GM12878 (cell line): ENCODE measurements at regions not wholly inside any gene's neighbourhood (a gene's known extent, or its start where the extent isn't known, plus 50 kb on each side); places are given as distances from the start of the nearest gene placed in this dataset.
A peak's percentile ranks its signal among the peaks of the same experiment; 100 is the strongest.

Experiments used
- ATAC-seq: fragments of 200-7000 bp; cut with Tn5 transposase; 3 replicates; pipeline ENCODE4 v1.9.1; 2020; ENCODE audit warnings: mild to moderate bottlenecking, moderate library complexity
- BruUV-seq: library from RNA; stranded (reverse); fragments of 400-500 nt; replicated peaks from 2 replicates; lab custom pipeline; 2021; lab: Mats Ljungman, UMichigan
- CTCF ChIA-PET: fragments of 300-600 bp; sonication (Branson Sonifier 250); formaldehyde crosslinking; extraction: SDS; loops from one replicate; lab custom pipeline; 2021; ENCODE audit warnings: inconsistent platforms; lab: Yijun Ruan, JAX
- POLR2A ChIA-PET: fragments of 350-600 bp; formaldehyde crosslinking; extraction: SDS; loops from one replicate; lab custom pipeline; 2021; ENCODE audit warnings: inconsistent platforms; lab: Charles Lee
- RAD21 ChIA-PET: fragments of 300-600 bp; sonication (Branson Sonifier 250); formaldehyde crosslinking; loops from one replicate; lab custom pipeline; 2023; ENCODE audit warnings: antibody characterized with exemption; ENCODE audit not compliant: unreplicated experiment; lab: Charles Lee
- SMC1A ChIA-PET: fragments of 300-600 bp; sonication (Branson Sonifier 250); formaldehyde crosslinking; loops from one replicate; lab custom pipeline; 2023; ENCODE audit not compliant: unreplicated experiment, uncharacterized antibody; lab: Charles Lee
- DNase-seq: peaks from one replicate; pipeline ENCODE4 v3.0.0-alpha.2; 2011; ENCODE audit warnings: low read depth, low spot score
- FAIRE-seq: peaks from 3 replicates; lab custom pipeline; 2011; peaks lifted over from hg19 to GRCh38; lab: Jason Lieb, UNC
- H2AFZ ChIP-seq: 2 replicates; pipeline ENCODE4 v1.6.0; 2011; ENCODE audit warnings: low read depth, low read length, control low read depth; ENCODE audit not compliant: control insufficient read depth
- H3K27ac ChIP-seq: 2 replicates; pipeline ENCODE4 v1.5.1; 2011; ENCODE audit warnings: control low read depth; ENCODE audit not compliant: control insufficient read depth, insufficient read depth
- H3K27me3 ChIP-seq, 2 experiments: replicated peaks in 1 of 2; 2 replicates each; pipeline versions ENCODE4 v1.6.0 to v1.6.1; 2011; ENCODE audit warnings: low read length in 1 of 2; ENCODE audit not compliant: control insufficient read depth in 2 of 2, insufficient read depth in 2 of 2
- H3K36me3 ChIP-seq, 2 experiments: 2 replicates each; pipeline ENCODE4 v1.5.1; 2011; ENCODE audit warnings: low read length in 1 of 2; ENCODE audit not compliant: control insufficient read depth in 2 of 2, insufficient read depth in 2 of 2
- H3K4me1 ChIP-seq: 2 replicates; pipeline ENCODE4 v1.6.1; 2011; ENCODE audit warnings: mild to moderate bottlenecking, low read length, moderate library complexity, mixed read lengths; ENCODE audit not compliant: control insufficient read depth, insufficient read depth
- H3K4me2 ChIP-seq: 2 replicates; pipeline ENCODE4 v1.6.0; 2011; ENCODE audit warnings: control low read depth; ENCODE audit not compliant: control insufficient read depth, insufficient read depth
- H3K4me3 ChIP-seq: fragments of 200-600 bp; sonication (generic); 2 replicates; pipeline ENCODE4 v1.5.1; 2016
- H3K79me2 ChIP-seq: 2 replicates; pipeline ENCODE4 v1.6.0; 2011; ENCODE audit warnings: low read length; ENCODE audit not compliant: control insufficient read depth, insufficient read depth
- H3K9ac ChIP-seq: 2 replicates; pipeline ENCODE4 v1.8.0; 2011; ENCODE audit warnings: low read length, control low read depth, mixed read lengths; ENCODE audit not compliant: control insufficient read depth, insufficient read depth
- H3K9me3 ChIP-seq: replicated peaks from 3 replicates; pipeline ENCODE4 v1.5.1; 2011; ENCODE audit warnings: mild to moderate bottlenecking, low read length; ENCODE audit not compliant: control insufficient read depth, insufficient read depth
- H4K20me1 ChIP-seq: 2 replicates; pipeline ENCODE4 v1.6.0; 2011; ENCODE audit not compliant: control insufficient read depth, insufficient read depth
- CHD4 ChIP-seq: fragments of 200-600 bp; sonication (generic); IDR thresholded peaks from 2 replicates; pipeline ENCODE4 v1.6.1; 2016; ENCODE audit warnings: mild to moderate bottlenecking
- EGR1 ChIP-seq, 2 experiments: IDR thresholded peaks; 1 replicate in 1 of 2; 2 replicates in 1 of 2; pipeline ENCODE4 v1.6.1; 2011 to 2012; ENCODE audit warnings: low read depth in 2 of 2, low read length in 2 of 2, borderline replicate concordance in 1 of 2, mild to moderate bottlenecking in 1 of 2, moderate library complexity in 1 of 2
- PML ChIP-seq: IDR thresholded peaks from 2 replicates; pipeline ENCODE4 v1.6.1; 2012; ENCODE audit warnings: low read length, inconsistent platforms
- TCF12 ChIP-seq: IDR thresholded peaks from 2 replicates; pipeline ENCODE4 v1.6.1; 2011; ENCODE audit warnings: low read depth, mild to moderate bottlenecking, low read length
- WGBS: methylation state at CpG from one replicate; pipeline ENCODE4 v1.1.6; 2016; ENCODE audit warnings: low lambda C conversion rate; ENCODE audit not compliant: insufficient replicate concordance, insufficient coverage; ENCODE audit errors: missing lambda C conversion rate; 5-methylcytosine and 5-hydroxymethylcytosine counted together
- in situ Hi-C: fragments of 300-500 bp; cut with MboI; formaldehyde crosslinking; loops from 9 replicates; pipeline ENCODE4 v1.14.3; 2018; ENCODE audit warnings: mixed read lengths
- intact Hi-C: fragments of 100-400 bp; cut with micrococcal nuclease; formaldehyde crosslinking; loops from one replicate; pipeline ENCODE4 v1.14.2; 2022; ENCODE audit not compliant: unreplicated experiment
- TF ChIP-seq, protein P1 (sequence below): fragments of 450-650 bp; formaldehyde crosslinking; IDR thresholded peaks from 2 replicates; pipeline ENCODE4 v1.4.0; 2020; ENCODE audit warnings: mild to moderate bottlenecking, moderate library complexity
- TF ChIP-seq, protein P2 (sequence below): fragments of 450-650 bp; IDR thresholded peaks from 2 replicates; pipeline ENCODE4 v1.6.1; 2016; ENCODE audit warnings: mild to moderate bottlenecking, moderate library complexity, borderline replicate concordance

DNA sequence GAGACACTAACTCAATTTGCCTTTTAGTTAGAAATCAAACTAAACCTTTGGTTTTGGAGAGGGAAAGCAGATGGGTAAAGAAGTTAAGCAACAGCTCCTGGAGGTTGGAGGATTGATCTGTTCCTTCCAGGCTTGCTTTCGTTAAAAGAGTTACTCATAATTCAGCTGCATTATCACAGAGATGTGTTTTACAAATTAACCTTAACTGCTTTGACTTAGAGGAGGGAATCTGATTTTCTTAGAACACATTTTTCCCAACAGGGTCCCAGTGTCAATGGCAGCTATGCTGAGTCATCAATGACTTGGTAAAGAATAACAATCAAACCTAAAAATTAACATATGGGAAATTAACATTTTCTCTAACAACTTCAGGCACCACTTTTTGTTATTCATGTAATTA, 113.4 kb downstream of the COPS8 start (continued):
- TF ChIP-seq, protein P1, sequence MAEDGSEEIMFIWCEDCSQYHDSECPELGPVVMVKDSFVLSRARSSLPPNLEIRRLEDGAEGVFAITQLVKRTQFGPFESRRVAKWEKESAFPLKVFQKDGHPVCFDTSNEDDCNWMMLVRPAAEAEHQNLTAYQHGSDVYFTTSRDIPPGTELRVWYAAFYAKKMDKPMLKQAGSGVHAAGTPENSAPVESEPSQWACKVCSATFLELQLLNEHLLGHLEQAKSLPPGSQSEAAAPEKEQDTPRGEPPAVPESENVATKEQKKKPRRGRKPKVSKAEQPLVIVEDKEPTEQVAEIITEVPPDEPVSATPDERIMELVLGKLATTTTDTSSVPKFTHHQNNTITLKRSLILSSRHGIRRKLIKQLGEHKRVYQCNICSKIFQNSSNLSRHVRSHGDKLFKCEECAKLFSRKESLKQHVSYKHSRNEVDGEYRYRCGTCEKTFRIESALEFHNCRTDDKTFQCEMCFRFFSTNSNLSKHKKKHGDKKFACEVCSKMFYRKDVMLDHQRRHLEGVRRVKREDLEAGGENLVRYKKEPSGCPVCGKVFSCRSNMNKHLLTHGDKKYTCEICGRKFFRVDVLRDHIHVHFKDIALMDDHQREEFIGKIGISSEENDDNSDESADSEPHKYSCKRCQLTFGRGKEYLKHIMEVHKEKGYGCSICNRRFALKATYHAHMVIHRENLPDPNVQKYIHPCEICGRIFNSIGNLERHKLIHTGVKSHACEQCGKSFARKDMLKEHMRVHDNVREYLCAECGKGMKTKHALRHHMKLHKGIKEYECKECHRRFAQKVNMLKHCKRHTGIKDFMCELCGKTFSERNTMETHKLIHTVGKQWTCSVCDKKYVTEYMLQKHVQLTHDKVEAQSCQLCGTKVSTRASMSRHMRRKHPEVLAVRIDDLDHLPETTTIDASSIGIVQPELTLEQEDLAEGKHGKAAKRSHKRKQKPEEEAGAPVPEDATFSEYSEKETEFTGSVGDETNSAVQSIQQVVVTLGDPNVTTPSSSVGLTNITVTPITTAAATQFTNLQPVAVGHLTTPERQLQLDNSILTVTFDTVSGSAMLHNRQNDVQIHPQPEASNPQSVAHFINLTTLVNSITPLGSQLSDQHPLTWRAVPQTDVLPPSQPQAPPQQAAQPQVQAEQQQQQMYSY (CRISPR knock-in tag): no peak
- no peak for TF ChIP-seq EGR1 (IDR thresholded peaks at IDR 0.05; ENCODE audit: borderline replicate concordance in 1 of 2, low read depth in 2 of 2, low read length in 2 of 2)
- no peak for TF ChIP-seq PML

GRCh38 chr2:237199577-237199976, 113.9 kb downstream of the COPS8 start:
- Histone ChIP-seq H3K27me3 (no peaks in the 10 kb centered on the region; a peak in 3 of 4 replicates), H3K79me2 (no peaks in the 10 kb centered on the region), H3K9ac (no peak overlapping the region), H2AFZ (no peak overlapping the region), H3K36me3 (no peaks in the 10 kb centered on the region), H3K9me3 (no peaks in the 10 kb centered on the region; the same call in 2 of the 3 replicates), H3K4me1 (no peaks in the 10 kb centered on the region), H3K4me2 (no peak overlapping the region), H3K27ac (no peak overlapping the region), H4K20me1 (no peaks in the 10 kb centered on the region), H3K4me3 (no peak overlapping the region)
- CTCF ChIA-PET: no interaction called here
- POLR2A ChIA-PET: no interaction called here
- 13% methylated on average over 2 of the region's 2 CpGs for WGBS
- BruUV-seq: no TSS peak
- no peak for ATAC-seq
- in situ Hi-C loops (no loop called here), intact Hi-C loops (no loop called here)
- DNase-seq: no peak
- no peak for FAIRE-seq
- SMC1A ChIA-PET: interaction anchor here (1.4 to 2.1 kb wide), 2 partner anchors 37 to 210 kb away, joined by 3 to 5 read pairs; no protein-coding TSS in a partner anchor
- RAD21 ChIA-PET: no interaction called here
- TF ChIP-seq TCF12 (peak; percentile 53; the same call in 1 of the 2 replicates), CHD4 (no peak)
- TF ChIP-seq, protein P2, sequence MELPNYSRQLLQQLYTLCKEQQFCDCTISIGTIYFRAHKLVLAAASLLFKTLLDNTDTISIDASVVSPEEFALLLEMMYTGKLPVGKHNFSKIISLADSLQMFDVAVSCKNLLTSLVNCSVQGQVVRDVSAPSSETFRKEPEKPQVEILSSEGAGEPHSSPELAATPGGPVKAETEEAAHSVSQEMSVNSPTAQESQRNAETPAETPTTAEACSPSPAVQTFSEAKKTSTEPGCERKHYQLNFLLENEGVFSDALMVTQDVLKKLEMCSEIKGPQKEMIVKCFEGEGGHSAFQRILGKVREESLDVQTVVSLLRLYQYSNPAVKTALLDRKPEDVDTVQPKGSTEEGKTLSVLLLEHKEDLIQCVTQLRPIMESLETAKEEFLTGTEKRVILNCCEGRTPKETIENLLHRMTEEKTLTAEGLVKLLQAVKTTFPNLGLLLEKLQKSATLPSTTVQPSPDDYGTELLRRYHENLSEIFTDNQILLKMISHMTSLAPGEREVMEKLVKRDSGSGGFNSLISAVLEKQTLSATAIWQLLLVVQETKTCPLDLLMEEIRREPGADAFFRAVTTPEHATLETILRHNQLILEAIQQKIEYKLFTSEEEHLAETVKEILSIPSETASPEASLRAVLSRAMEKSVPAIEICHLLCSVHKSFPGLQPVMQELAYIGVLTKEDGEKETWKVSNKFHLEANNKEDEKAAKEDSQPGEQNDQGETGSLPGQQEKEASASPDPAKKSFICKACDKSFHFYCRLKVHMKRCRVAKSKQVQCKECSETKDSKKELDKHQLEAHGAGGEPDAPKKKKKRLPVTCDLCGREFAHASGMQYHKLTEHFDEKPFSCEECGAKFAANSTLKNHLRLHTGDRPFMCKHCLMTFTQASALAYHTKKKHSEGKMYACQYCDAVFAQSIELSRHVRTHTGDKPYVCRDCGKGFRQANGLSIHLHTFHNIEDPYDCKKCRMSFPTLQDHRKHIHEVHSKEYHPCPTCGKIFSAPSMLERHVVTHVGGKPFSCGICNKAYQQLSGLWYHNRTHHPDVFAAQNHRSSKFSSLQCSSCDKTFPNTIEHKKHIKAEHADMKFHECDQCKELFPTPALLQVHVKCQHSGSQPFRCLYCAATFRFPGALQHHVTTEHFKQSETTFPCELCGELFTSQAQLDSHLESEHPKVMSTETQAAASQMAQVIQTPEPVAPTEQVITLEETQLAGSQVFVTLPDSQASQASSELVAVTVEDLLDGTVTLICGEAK: no peak
